ENCODE measurements at regions not wholly inside any gene's neighbourhood (a gene's known extent, or its start where the extent isn't known, plus 50 kb on each side); places are given as distances from the start of the nearest gene placed in this dataset.

DNA sequence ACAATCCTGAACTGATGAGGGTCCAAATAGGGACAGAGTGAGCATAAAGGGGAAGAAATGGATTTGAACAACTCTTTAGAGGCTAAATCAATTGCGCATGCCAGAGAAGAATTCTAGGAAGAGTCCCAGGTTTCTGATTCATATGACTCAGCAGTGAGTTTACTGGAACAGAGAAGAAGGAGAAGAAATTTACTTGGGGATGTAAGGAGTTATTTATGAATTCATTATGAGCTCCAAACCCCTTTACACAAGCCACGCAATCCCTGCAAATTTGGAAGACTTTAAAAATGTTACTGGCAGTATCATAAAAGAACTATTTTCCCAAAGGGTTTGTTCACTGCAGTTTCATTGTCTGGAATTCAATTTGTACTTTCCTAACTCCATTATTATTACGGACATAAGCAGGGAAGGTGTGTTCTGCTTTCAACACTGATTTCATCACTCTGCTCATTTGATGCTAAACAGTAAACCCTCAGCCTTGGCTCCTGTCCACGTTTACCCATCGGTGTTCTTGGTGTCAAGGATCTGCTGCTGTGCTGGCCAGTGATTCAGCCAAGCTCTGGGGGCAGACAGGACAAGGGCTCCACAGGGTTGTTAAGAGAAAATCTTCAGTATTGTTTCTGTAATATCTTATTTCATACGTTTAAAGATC, 273.7 kb downstream of the HNRNPD start:
- Histone ChIP-seq H3K9ac (ENCODE audit: insufficient read depth, low read length, poor library complexity, severe bottlenecking) (no peak overlapping the region), H3K4me1 (ENCODE audit: control insufficient read depth in 1 of 2, insufficient read depth in 2 of 2, low read length in 2 of 2) (no peaks in the 10 kb centered on the region), H3K36me3 (replicated peaks in 1 of 2; ENCODE audit: control insufficient read depth in 1 of 2, insufficient read depth in 2 of 2, low read length in 2 of 2) (no peaks in the 10 kb centered on the region), H3K4me3 (replicated peaks in 1 of 3; ENCODE audit: low read depth in 2 of 3, low read length in 3 of 3) (no peak overlapping the region), H2AFZ (ENCODE audit: insufficient read depth, low read depth, low read length, poor library complexity, severe bottlenecking) (no peak overlapping the region), H3K4me2 (replicated peaks; ENCODE audit: extremely low read depth, low read length, poor library complexity, severe bottlenecking) (no peak overlapping the region), H3K9me3 (replicated peaks in 1 of 2; ENCODE audit: control insufficient read depth in 1 of 2, insufficient read depth in 1 of 2, low read length in 2 of 2) (no peaks in the 10 kb centered on the region), H3K79me2 (ENCODE audit: insufficient read depth, low read length) (no peaks in the 10 kb centered on the region), H3K27ac (ENCODE audit: low read depth in 1 of 2, low read length in 2 of 2) (no peak overlapping the region), H4K20me1 (ENCODE audit: insufficient read depth, low read length) (no peaks in the 10 kb centered on the region), H3K27me3 (ENCODE audit: control insufficient read depth in 2 of 2, insufficient read depth in 2 of 2, low read length in 2 of 2) (no peaks in the 10 kb centered on the region)
- Mint-ChIP-seq H3K4me1 (no peaks in the 10 kb centered on the region), H3K27me3 (ENCODE audit: low read depth in 3 of 3) (peaks cover 0 to 4% (median 2%) of the 10 kb centered on the region in 3 donors), H3K36me3 (no peaks in the 10 kb centered on the region), H3K4me3 (no peak overlapping the region), H3K27ac (no peak overlapping the region), H3K9me3 (peaks cover 0 to 2% (median 0%) of the 10 kb centered on the region in 7 donors)
- intact Hi-C loops (cut with micrococcal nuclease): no loop called here
- WGBS (ENCODE audit: insufficient coverage): 88% methylated on average over 3 of the region's 6 CpGs
- DNase-seq: no peak
- no peak for TF ChIP-seq CTCF (IDR thresholded peaks at IDR 0.05)

DNA sequence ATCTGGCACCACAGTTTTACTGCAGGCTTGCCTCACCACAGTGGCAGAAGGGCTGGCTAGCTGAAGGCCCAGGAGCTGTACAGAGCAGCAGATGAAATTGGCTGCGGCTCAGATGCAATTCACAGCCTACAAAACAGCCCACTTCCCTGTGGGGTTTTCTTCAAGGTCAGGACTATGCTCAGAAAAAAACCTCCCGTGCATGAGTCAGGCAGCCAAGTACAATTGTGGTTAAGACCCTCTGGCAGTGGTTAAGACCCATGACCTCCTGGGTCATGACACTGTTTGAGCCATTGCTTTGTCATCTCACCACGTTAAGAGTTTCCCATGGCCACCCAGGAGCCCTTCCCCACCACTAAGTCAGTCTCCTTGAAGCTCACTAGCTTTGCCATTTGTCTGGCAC, 276.3 kb downstream of the HNRNPD start:
- peak in 1 of 3 donors; percentile 11 for DNase-seq
- intact Hi-C loops (cut with micrococcal nuclease): no loop called here

More for the DNA sequence above, 276.3 kb downstream of the HNRNPD start:
- Mint-ChIP-seq H3K27me3 (ENCODE audit: low read depth in 3 of 3) (peaks cover 0 to 6% (median 4%) of the 10 kb centered on the region in 3 donors), H3K4me1 (no peaks in the 10 kb centered on the region), H3K27ac (no peak overlapping the region), H3K36me3 (no peaks in the 10 kb centered on the region), H3K9me3 (peaks cover 0 to 2% (median 0%) of the 10 kb centered on the region in 7 donors), H3K4me3 (no peak overlapping the region)
- Histone ChIP-seq H3K4me2 (replicated peaks; ENCODE audit: extremely low read depth, low read length, poor library complexity, severe bottlenecking) (no peak overlapping the region), H3K36me3 (replicated peaks in 1 of 2; ENCODE audit: control insufficient read depth in 1 of 2, insufficient read depth in 2 of 2, low read length in 2 of 2) (no peaks in the 10 kb centered on the region), H3K27ac (ENCODE audit: low read depth in 1 of 2, low read length in 2 of 2) (no peak overlapping the region), H3K4me3 (replicated peaks in 1 of 3; ENCODE audit: low read depth in 2 of 3, low read length in 3 of 3) (no peak overlapping the region), H3K4me1 (ENCODE audit: control insufficient read depth in 1 of 2, insufficient read depth in 2 of 2, low read length in 2 of 2) (no peaks in the 10 kb centered on the region), H2AFZ (ENCODE audit: insufficient read depth, low read depth, low read length, poor library complexity, severe bottlenecking) (no peak overlapping the region), H4K20me1 (ENCODE audit: insufficient read depth, low read length) (no peaks in the 10 kb centered on the region), H3K27me3 (ENCODE audit: control insufficient read depth in 2 of 2, insufficient read depth in 2 of 2, low read length in 2 of 2) (no peaks in the 10 kb centered on the region), H3K9ac (ENCODE audit: insufficient read depth, low read length, poor library complexity, severe bottlenecking) (no peak overlapping the region), H3K79me2 (ENCODE audit: insufficient read depth, low read length) (no peaks in the 10 kb centered on the region), H3K9me3 (replicated peaks in 1 of 2; ENCODE audit: control insufficient read depth in 1 of 2, insufficient read depth in 1 of 2, low read length in 2 of 2) (no peaks in the 10 kb centered on the region)
- 0% methylated on average over 2 of the region's 3 CpGs for WGBS (ENCODE audit: insufficient coverage)
- TF ChIP-seq CTCF (IDR thresholded peaks at IDR 0.05): no peak

Measured in CD14-positive monocyte (primary cell).